Stimulated activated CD4-positive, alpha-beta T cell treated with anti-CD3 and anti-CD28 coated beads, Interleukin-12 subunit alpha, Interleukin-12 subunit beta, amount 100 ng/mL, for 4 hours (primary cell): ENCODE measurements at regions not wholly inside any gene's neighbourhood (a gene's known extent, or its start where the extent isn't known, plus 50 kb on each side); places are given as distances from the start of the nearest gene placed in this dataset.

Experiments
- DNase-seq: peaks from one replicate; pipeline ENCODE4 v3.0.0-alpha.2; 2020

GRCh38 chr14:89022274-89022673 is 197.8 kb downstream of the TTC8 start:
- no peak for DNase-seq

GRCh38 chr14:89024691-89025090 is 200.2 kb downstream of the TTC8 start:
- DNase-seq, result no peak

GRCh38 chr14:89025561-89026236 is 201.2 kb downstream of the TTC8 start:
- no peak for DNase-seq

DNA sequence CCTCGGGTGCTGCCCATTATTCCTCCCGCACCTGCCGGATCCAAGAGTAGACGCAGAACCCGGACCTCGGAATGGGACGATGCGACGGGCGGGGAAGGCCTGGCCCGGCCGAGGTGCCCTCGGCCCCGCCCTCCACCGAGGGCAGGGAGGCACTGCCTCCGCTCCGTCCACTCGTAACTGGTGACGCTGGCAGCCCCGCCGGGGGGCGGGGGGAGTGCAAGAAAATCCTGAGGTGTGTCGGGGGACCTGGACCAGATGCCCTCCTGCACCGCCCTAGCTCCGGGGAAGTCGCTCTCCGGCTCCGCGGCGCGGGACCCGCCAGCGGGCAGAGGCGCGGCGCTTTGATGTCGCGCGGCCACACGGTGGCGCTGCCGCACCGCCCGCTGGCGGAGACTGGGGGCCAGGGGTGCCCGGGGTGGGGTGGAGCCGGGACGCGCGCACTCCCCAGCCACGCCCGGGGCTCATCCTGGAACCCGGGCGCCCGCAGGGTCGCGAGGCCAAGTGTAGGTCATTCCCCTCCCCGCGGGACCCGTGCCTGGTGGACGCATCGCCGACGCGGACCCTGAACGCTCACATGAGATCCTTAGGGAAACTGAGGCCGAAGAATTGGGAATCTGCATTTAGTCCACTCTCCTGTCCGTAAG is 202.8 kb downstream of the TTC8 start:
- DNase-seq, result peak; percentile 65

DNA sequence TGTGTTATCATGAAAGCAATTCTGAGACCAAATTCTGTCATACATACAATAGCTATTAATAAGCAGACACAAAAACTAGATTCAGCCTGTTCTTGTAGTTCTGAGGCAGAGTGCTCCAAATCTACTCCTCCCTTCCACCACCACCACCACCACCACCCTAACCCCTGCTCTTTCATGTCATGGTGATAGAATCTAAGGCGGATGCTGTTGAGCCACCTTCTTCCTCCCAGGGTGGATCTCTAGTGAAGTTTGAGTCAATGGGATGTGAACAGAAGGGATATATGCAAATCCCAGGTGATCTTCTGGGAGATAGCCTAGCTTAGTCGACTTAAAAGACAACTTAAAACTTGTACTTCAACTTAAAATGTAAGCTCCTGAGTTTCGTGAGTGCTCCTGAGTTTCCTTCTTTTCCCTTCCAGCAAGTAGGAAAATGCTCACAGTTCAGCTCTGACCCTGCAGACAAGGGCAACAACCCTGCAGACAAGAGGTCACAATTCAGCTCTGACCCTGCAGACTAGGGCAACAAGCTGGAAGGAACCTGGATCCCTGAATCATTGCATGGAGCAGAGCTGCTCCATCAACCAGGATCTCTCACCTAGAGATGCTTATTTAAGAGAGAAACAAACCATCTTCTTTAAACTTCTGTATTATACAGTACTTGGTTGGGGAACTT is 204.1 kb downstream of the TTC8 start:
- DNase-seq, result no peak

DNA sequence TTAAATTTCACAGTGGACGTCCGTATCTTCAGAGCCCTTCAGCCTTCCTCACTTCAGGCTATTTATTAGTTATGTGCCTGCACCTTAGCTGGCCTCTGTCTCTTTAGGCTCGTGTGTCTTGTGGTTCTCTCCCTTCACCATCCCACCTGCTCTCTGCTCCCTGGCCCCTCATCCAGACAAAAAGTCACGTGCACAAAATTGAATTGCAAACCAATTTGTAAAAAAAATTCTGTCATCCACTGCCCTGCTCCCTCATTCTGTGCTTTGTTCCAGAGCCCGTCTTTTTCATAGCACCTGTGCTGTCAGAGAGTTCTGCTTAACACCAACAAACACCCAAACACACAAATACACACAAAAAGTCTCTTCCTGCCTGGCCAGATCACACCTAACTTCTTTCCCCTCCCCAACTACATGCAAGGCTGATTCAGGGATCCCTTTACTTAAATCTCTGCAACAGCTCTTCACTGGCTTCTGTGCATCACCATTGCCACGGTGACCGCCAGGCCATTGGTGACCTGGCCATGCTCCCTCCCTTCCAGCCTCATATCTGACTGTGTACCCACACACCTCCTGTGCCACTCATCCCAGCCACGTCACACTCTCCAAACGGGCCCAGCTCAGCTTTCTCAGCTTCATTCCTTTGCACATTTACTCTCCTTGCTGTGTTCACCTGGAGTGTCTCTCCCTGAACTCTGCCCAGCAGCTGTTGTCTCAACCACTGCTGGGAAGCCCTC is 205.7 kb downstream of the TTC8 start:
- DNase-seq, result no peak

- no peak for DNase-seq
Observed at GRCh38 chr14:89030921-89031320, 206.5 kb downstream of the TTC8 start.

GRCh38 chr14:89032086-89032649 is 207.7 kb downstream of the TTC8 start:
- no peak for DNase-seq

DNA sequence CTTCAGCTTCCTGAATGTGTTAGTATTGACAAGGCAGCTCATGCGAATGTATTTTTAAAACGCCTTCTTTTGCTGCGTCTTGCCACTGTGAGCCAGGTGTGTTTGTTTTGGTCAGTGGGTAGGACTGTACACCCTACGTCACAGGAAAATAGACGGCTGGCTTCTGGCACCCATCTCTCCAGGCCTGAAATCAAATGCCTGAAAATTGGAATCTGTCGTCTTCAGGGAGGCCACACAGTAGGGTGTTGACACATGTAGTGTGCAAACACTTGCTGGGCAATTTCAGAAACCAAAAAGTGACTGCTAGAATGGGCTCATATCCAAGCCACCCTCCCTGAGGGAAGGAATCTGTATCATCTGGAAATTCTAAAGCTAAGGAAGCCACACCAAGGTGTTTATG is 209.3 kb downstream of the TTC8 start:
- no peak for DNase-seq

DNA sequence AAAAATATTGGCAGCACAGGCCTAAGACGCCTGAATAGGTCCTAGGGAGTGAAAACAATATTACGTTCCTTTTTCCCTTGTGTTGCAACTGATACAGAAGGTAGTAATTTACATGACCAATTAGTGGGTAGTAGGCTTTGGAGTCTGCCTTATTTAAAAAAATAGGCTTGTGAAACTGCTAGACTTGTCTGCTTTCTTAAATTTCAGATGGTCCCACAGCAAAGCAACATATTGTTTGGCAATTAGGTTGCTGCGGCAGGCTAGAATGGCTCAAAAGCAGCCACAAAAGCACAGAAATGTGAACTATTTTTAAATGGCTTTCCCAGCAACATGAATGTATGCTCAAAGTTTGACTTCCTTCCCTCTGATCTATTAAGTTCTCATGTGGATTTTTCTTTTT is 211.9 kb downstream of the TTC8 start:
- no peak for DNase-seq

GRCh38 chr14:89037065-89037464 is 212.6 kb downstream of the TTC8 start:
- no peak for DNase-seq

DNA sequence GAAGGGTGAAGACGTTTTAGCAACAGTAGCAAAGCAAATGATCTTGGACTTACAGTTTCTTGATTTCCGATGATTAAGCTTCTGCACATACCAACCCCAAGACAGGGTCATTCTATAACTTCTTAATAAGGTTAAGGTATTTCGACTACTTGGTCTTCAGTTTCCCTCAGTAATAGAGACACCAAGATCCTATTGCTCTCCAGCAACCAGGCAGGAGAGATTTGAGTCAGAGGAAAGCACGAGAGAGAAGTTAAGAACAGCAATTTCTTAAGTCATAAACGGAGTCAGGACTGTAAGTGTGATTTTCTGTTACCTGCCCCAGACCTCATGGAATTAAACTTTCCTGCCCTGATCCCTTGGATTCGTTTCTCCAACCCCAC is 215.6 kb downstream of the TTC8 start:
- no peak for DNase-seq

GRCh38 chr14:89040460-89041256 is 216.2 kb downstream of the TTC8 start:
- peak; percentile 87 for DNase-seq

- no peak for DNase-seq
Observed at GRCh38 chr14:89041257-89041582, 216.8 kb downstream of the TTC8 start.

- DNase-seq, result no peak
Observed at GRCh38 chr14:89042021-89042420, 217.6 kb downstream of the TTC8 start.

GRCh38 chr14:89053303-89053702 is 228.9 kb downstream of the TTC8 start:
- no peak for DNase-seq

GRCh38 chr14:89056394-89056793 is 231.9 kb downstream of the TTC8 start:
- no peak for DNase-seq

GRCh38 chr14:89058697-89059096 is 234.2 kb downstream of the TTC8 start:
- DNase-seq, result no peak

DNA sequence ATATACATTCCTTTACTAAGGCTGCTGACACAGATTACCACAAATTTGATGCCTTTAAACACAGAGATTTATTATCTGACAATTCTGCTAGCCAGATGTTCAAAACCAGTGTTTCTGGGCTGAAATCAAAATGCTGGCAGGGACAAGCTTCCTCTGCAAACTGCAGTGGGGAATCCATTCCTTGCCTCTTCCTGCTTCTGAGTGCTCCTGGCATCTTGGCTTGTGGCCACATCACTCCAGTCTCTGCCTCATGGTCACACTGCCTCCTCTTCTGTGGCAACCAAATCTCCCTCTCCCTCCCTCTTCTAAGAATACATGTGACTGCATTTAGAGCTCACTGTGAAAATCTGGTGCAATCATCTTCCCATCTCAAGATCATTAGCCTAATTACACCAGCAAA is 235.7 kb downstream of the TTC8 start:
- DNase-seq, result no peak

DNA sequence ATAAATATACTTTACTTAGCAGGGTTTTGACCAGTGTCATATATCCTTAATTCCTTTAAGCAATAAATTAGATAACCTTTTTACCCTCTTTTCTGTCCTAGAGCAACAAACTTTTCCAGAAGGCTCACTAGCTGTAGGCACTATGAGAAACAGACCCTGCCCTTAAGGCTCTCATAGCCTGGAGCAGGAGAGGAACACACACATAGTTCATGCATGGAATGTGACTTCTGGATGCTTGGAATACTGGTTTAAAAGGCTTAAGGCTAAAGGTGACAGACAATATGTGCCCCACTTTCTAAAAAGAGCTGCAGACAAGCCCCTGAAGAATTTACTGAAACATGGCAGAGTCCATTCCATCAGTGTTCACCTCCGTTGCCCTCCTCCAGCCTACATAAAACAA is 237.2 kb downstream of the TTC8 start:
- DNase-seq, result no peak

DNA sequence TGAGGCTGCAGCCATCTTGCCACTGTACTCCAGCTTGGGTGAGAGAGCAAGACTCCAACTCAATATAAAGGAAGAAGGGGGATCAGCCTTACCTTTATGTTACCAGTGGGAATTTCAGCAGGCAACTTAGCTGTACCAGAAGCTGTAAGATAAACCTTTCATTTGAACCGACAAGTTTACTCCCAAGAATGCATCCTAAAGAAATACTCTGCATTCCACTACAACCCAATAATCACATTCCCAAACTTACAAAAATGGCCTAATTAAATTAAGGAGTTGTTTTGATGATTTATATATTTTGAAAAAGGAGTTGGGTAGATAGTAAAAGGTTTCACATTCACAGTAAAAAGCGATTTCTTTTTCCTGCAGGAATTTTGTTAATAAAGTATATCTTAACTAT is 241.4 kb downstream of the TTC8 start:
- DNase-seq, result no peak

GRCh38 chr14:89067293-89067972 is 243.0 kb downstream of the TTC8 start:
- no peak for DNase-seq
